ENCODE measurements at regions not wholly inside any gene's neighbourhood (a gene's known extent, or its start where the extent isn't known, plus 50 kb on each side); places are given as distances from the start of the nearest gene placed in this dataset.

- no peak for DNase-seq (ENCODE audit: low read depth)
- no peak overlapping the region for H3K4me3 ChIP-seq (replicated peaks; ENCODE audit: low read depth, low read length)
- TF ChIP-seq, protein P1, sequence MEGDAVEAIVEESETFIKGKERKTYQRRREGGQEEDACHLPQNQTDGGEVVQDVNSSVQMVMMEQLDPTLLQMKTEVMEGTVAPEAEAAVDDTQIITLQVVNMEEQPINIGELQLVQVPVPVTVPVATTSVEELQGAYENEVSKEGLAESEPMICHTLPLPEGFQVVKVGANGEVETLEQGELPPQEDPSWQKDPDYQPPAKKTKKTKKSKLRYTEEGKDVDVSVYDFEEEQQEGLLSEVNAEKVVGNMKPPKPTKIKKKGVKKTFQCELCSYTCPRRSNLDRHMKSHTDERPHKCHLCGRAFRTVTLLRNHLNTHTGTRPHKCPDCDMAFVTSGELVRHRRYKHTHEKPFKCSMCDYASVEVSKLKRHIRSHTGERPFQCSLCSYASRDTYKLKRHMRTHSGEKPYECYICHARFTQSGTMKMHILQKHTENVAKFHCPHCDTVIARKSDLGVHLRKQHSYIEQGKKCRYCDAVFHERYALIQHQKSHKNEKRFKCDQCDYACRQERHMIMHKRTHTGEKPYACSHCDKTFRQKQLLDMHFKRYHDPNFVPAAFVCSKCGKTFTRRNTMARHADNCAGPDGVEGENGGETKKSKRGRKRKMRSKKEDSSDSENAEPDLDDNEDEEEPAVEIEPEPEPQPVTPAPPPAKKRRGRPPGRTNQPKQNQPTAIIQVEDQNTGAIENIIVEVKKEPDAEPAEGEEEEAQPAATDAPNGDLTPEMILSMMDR (IDR thresholded peaks at IDR 0.05; ENCODE audit: low read length, missing control alignments), result no peak
Observed at GRCh38 chr14:29097476-29097875, 330.9 kb downstream of the FOXG1 start.

- no peak overlapping the region for H3K4me3 ChIP-seq (replicated peaks; ENCODE audit: low read depth, low read length)
- TF ChIP-seq, protein P1 (IDR thresholded peaks at IDR 0.05; ENCODE audit: low read length, missing control alignments), result no peak
- DNase-seq (ENCODE audit: low read depth), result no peak
Observed at GRCh38 chr14:29098656-29099055, 332.1 kb downstream of the FOXG1 start.

GRCh38 chr14:29102266-29102665 is 335.7 kb downstream of the FOXG1 start:
- H3K4me3 ChIP-seq (replicated peaks; ENCODE audit: low read depth, low read length), result no peak overlapping the region
- TF ChIP-seq, protein P1 (IDR thresholded peaks at IDR 0.05; ENCODE audit: low read length, missing control alignments), result no peak
- no peak for DNase-seq (ENCODE audit: low read depth)

DNA sequence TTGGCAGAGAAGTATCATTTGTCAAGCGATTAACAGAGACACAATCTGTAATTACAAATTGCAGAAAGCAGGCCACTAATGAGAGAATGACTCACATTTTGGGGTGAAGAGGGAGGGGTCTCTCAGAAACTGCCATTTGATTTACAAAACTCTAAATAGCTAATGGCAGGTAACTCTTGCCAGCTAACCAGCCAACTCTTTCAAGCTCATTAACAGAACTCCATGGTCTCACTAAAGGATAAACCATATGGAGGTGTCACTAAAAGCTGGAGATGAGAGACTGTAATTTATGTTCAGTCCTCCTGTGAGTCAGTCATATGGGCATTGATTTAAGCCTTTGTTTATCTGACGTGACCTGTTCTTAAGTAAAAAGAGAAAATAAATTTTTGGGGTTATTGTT is 336.4 kb downstream of the FOXG1 start:
- H3K4me3 ChIP-seq (replicated peaks; ENCODE audit: low read depth, low read length), result no peak overlapping the region
- TF ChIP-seq, protein P1 (IDR thresholded peaks at IDR 0.05; ENCODE audit: low read length, missing control alignments), result no peak
- no peak for DNase-seq (ENCODE audit: low read depth)

- H3K4me3 ChIP-seq (replicated peaks; ENCODE audit: low read depth, low read length), result no peak overlapping the region
- DNase-seq (ENCODE audit: low read depth), result no peak
- TF ChIP-seq, protein P1 (IDR thresholded peaks at IDR 0.05; ENCODE audit: low read length, missing control alignments), result no peak
Observed at GRCh38 chr14:29108908-29109307, 342.3 kb downstream of the FOXG1 start.

DNA sequence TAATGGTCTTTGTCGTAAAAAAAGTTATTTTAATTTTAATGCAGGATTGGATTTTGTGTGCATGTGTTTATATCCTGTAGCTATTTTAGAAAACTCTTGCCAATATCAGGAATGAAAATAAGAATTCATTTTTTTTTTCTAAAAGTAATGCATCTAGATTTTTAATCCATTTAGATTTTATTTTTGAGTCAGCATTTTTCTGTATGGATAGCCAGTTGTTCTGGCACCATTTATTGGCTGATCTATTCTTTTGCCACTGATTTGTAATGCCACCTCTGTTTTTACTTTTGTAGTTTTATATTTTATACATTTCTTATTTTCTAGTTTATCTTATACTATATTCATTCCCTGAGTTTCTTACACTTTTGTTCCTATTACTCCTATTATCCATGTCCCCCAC is 343.0 kb downstream of the FOXG1 start:
- TF ChIP-seq, protein P1 (IDR thresholded peaks at IDR 0.05; ENCODE audit: low read length, missing control alignments), result no peak
- no peak overlapping the region for H3K4me3 ChIP-seq (replicated peaks; ENCODE audit: low read depth, low read length)
- no peak for DNase-seq (ENCODE audit: low read depth)

GRCh38 chr14:29111554-29111953 is 345.0 kb downstream of the FOXG1 start:
- no peak for DNase-seq (ENCODE audit: low read depth)
- no peak overlapping the region for H3K4me3 ChIP-seq (replicated peaks; ENCODE audit: low read depth, low read length)
- TF ChIP-seq, protein P1 (IDR thresholded peaks at IDR 0.05; ENCODE audit: low read length, missing control alignments), result no peak

Measured in fibroblast of pulmonary artery (primary cell).